22Rv1 (cell line): ENCODE measurements at regions not wholly inside any gene's neighbourhood (a gene's known extent, or its start where the extent isn't known, plus 50 kb on each side); places are given as distances from the start of the nearest gene placed in this dataset.

ENCODE experiments used
- CTCF ChIP-seq: fragments of 450-650 bp; IDR thresholded peaks from 2 replicates; pipeline ENCODE4 v1.5.1; 2017; ENCODE audit warnings: mild to moderate bottlenecking
- ZFX ChIP-seq: fragments of 450-650 bp; IDR thresholded peaks from 2 replicates; pipeline ENCODE4 v1.6.1; 2017; ENCODE audit warnings: antibody characterized with exemption, borderline replicate concordance

- TF ChIP-seq CTCF (no peak), ZFX (no peak)
Observed at GRCh38 chr17:70021726-70022125, 53.3 kb upstream of the KCNJ16 start.
